HUES6 (cell line): ENCODE measurements at regions not wholly inside any gene's neighbourhood (a gene's known extent, or its start where the extent isn't known, plus 50 kb on each side); places are given as distances from the start of the nearest gene placed in this dataset.

Experiments used
- H3K27ac ChIP-seq: 2 replicates; pipeline ENCODE4 v1.7.0; 2013; ENCODE audit warnings: low read depth, mild to moderate bottlenecking, low read length, inconsistent platforms
- H3K27me3 ChIP-seq: 2 replicates; pipeline ENCODE4 v1.6.1; 2013; ENCODE audit warnings: low read length; ENCODE audit not compliant: control insufficient read depth, insufficient read depth
- H3K36me3 ChIP-seq: 2 replicates; pipeline ENCODE4 v1.6.1; 2013; ENCODE audit warnings: low read length; ENCODE audit not compliant: control insufficient read depth, insufficient read depth
- H3K4me1 ChIP-seq: 2 replicates; pipeline ENCODE4 v1.6.1; 2013; ENCODE audit warnings: low read length; ENCODE audit not compliant: control insufficient read depth, insufficient read depth
- H3K4me3 ChIP-seq: 2 replicates; pipeline ENCODE4 v1.5.1; 2013; ENCODE audit warnings: low read depth, low read length
- H3K9ac ChIP-seq: one replicate; pipeline ENCODE4 v1.6.1; 2013; ENCODE audit warnings: mild to moderate bottlenecking, low read length
- H3K9me3 ChIP-seq: 2 replicates; pipeline ENCODE4 v1.6.1; 2013; ENCODE audit warnings: low read depth, low read length; ENCODE audit not compliant: control insufficient read depth, insufficient read depth

- H3K4me3 ChIP-seq = no peak overlapping the region
- no peaks in the 10 kb centered on the region for H3K36me3 ChIP-seq
- H3K9ac ChIP-seq = no peak overlapping the region
- H3K9me3 ChIP-seq = no peaks in the 10 kb centered on the region
- peak overlapping the region; percentile 51; the same call in 1 of the 2 replicates for H3K27ac ChIP-seq
- no peaks in the 10 kb centered on the region for H3K27me3 ChIP-seq
- peaks cover 39% of the 10 kb centered on the region for H3K4me1 ChIP-seq
These were observed 102.6 kb upstream of the ZNF644 start for GRCh38 chr1:91124290-91124985.

DNA sequence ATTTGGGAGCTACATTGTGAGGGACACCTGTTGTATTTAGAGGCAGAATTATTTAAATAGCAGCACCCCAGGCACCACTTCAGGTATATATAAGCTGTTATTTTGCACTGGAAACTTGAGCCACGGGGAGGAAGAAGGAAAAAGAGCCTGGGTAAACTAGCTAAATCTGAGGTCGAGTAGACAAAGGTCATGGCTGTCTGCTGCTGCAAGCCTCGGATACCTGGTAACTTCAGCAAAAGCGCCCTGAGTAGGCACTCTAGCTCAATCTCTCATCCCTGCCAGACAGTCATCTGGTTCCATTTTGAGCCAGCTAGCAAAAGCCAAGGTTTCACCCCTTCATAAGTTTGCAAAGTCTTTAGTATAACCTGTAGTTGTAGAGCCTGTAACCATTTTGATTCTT is 101.9 kb upstream of the ZNF644 start:
- Histone ChIP-seq H3K9me3 (no peaks in the 10 kb centered on the region), H3K9ac (no peak overlapping the region), H3K4me1 (peaks cover 39% of the 10 kb centered on the region), H3K36me3 (no peaks in the 10 kb centered on the region), H3K27ac (peak overlapping the region; percentile 51; the same call in 1 of the 2 replicates), H3K27me3 (no peaks in the 10 kb centered on the region), H3K4me3 (no peak overlapping the region)

GRCh38 chr1:91123319-91123718 is 101.5 kb upstream of the ZNF644 start:
- peak overlapping the region; percentile 7; the same call in 1 of the 2 replicates for H3K27ac ChIP-seq
- no peak overlapping the region for H3K4me3 ChIP-seq

DNA sequence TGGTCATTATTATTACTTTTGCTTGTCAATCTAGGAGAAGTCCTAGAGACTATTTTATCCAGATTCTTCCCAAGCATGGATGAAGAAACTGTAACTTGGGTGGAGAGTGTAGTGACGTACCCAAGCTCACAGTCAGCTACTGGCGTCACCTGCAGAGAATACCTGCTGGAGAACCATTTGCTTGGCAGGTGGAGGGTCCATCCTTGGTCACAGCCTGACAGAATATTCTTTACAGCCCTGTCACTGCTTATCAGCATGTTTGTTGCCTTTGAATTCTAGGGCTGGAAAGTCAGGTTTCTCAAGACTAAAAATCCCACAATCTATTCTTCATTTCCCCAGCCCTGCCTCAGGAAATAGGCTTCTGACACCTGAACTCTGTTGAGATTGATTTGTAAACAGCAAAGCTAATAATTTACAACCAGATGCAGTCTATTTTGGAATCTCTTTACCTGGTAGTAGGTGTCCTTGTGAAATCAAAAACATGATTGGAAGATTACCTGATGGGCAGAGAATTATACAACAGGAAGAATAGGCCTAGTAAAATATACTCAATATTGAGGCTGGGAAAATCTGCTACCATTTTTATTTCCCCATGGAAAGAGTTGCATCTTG is 100.4 kb upstream of the ZNF644 start:
- H3K27ac ChIP-seq = no peak overlapping the region
- no peak overlapping the region for H3K9ac ChIP-seq
- no peaks in the 10 kb centered on the region for H3K36me3 ChIP-seq
- no peak overlapping the region for H3K4me3 ChIP-seq
- H3K4me1 ChIP-seq = peaks cover 41% of the 10 kb centered on the region
- H3K27me3 ChIP-seq = no peaks in the 10 kb centered on the region
- H3K9me3 ChIP-seq = no peaks in the 10 kb centered on the region

More at GRCh38 chr1:91123319-91123718, 101.5 kb upstream of the ZNF644 start:
- Histone ChIP-seq H3K27me3 (no peaks in the 10 kb centered on the region), H3K9me3 (no peaks in the 10 kb centered on the region), H3K36me3 (no peaks in the 10 kb centered on the region), H3K9ac (no peak overlapping the region), H3K4me1 (peaks cover 39% of the 10 kb centered on the region)

GRCh38 chr1:91121366-91121765 is 99.5 kb upstream of the ZNF644 start:
- peaks cover 48% of the 10 kb centered on the region for H3K4me1 ChIP-seq
- H3K9ac ChIP-seq = no peak overlapping the region
- H3K27me3 ChIP-seq = no peaks in the 10 kb centered on the region
- no peak overlapping the region for H3K27ac ChIP-seq
- no peaks in the 10 kb centered on the region for H3K36me3 ChIP-seq
- no peak overlapping the region for H3K4me3 ChIP-seq
- no peaks in the 10 kb centered on the region for H3K9me3 ChIP-seq

GRCh38 chr1:91120936-91121335 is 99.1 kb upstream of the ZNF644 start:
- Histone ChIP-seq H3K9ac (no peak overlapping the region), H3K36me3 (no peaks in the 10 kb centered on the region), H3K27ac (no peak overlapping the region; the same call in 1 of the 2 replicates), H3K4me3 (no peak overlapping the region), H3K27me3 (no peaks in the 10 kb centered on the region), H3K4me1 (peaks cover 48% of the 10 kb centered on the region), H3K9me3 (no peaks in the 10 kb centered on the region)

- Histone ChIP-seq H3K4me3 (no peak overlapping the region), H3K36me3 (no peaks in the 10 kb centered on the region), H3K27me3 (no peaks in the 10 kb centered on the region), H3K4me1 (peaks cover 48% of the 10 kb centered on the region), H3K27ac (no peak overlapping the region; the same call in 1 of the 2 replicates), H3K9me3 (no peaks in the 10 kb centered on the region), H3K9ac (no peak overlapping the region)
These were observed 98.6 kb upstream of the ZNF644 start for GRCh38 chr1:91120421-91120820.

GRCh38 chr1:91104712-91105111 is 82.9 kb upstream of the ZNF644 start:
- H3K4me3 ChIP-seq = no peak overlapping the region
- H3K27me3 ChIP-seq = no peaks in the 10 kb centered on the region
- no peak overlapping the region for H3K9ac ChIP-seq
- peaks cover 31% of the 10 kb centered on the region for H3K4me1 ChIP-seq
- no peaks in the 10 kb centered on the region for H3K9me3 ChIP-seq
- no peaks in the 10 kb centered on the region for H3K36me3 ChIP-seq
- H3K27ac ChIP-seq = peak overlapping the region; percentile 84; the same call in 1 of the 2 replicates

- H3K4me1 ChIP-seq = peaks cover 41% of the 10 kb centered on the region
- H3K36me3 ChIP-seq = no peaks in the 10 kb centered on the region
- no peak overlapping the region for H3K4me3 ChIP-seq
- H3K9ac ChIP-seq = no peak overlapping the region
- H3K9me3 ChIP-seq = no peaks in the 10 kb centered on the region
- no peak overlapping the region for H3K27ac ChIP-seq
- H3K27me3 ChIP-seq = no peaks in the 10 kb centered on the region
These were observed 79.5 kb upstream of the ZNF644 start for GRCh38 chr1:91101328-91101727.

DNA sequence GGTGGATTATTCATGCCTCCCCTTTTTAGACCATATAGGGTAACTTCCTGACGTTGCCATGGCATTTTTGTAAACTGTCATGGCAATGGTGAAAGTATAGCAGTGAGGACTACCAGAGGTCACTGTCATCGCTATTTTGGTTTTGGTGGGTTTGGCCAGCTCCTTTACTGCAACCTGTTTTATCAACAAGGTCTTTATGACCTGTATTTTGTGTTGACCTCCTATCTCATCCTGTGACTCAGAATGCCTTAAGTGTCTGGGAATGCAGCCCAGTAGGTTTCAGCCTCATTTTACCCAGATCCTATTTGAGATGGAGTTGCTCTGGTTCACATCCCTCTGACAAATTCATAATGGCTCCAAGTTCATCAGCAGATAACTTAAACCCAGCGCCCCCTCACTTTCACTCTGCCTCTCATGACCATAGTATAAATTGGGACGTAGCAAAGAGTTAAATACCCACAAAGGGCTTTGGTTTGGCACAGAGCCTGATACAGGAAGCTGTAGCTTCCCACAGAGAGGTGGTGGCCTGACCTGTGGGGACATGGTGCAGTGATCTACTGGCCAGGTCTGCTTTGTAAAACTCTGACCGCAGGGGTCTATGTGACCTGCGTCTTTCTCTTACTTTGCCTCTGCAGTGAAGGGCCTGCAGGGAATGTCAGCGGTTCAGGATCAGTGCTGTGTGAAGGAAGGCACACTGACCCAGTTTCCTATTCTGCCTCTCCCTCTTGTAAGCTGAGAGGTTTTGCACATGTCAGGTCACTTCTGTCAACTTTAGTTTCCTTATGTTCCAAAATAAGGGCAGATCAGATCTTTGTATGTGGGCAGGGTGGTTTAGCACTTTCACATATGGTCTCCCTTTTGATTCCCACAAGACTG is 78.1 kb upstream of the ZNF644 start:
- H3K9ac ChIP-seq = no peak overlapping the region
- peaks cover 32% of the 10 kb centered on the region for H3K4me1 ChIP-seq
- no peak overlapping the region for H3K27ac ChIP-seq
- H3K4me3 ChIP-seq = no peak overlapping the region
- no peaks in the 10 kb centered on the region for H3K27me3 ChIP-seq
- no peaks in the 10 kb centered on the region for H3K36me3 ChIP-seq
- no peaks in the 10 kb centered on the region for H3K9me3 ChIP-seq
